ENCODE measurements at regions not wholly inside any gene's neighbourhood (a gene's known extent, or its start where the extent isn't known, plus 50 kb on each side); places are given as distances from the start of the nearest gene placed in this dataset.

- no peak for DNase-seq
These were observed 51.9 kb upstream of the TMEM163 start for GRCh38 chr2:134770702-134771101.

GRCh38 chr2:134771313-134771801 is 52.6 kb upstream of the TMEM163 start:
- no peak for DNase-seq

- no peak for DNase-seq
These were observed 53.8 kb upstream of the TMEM163 start for GRCh38 chr2:134772493-134773169.

- no peak for DNase-seq
These were observed 54.5 kb upstream of the TMEM163 start for GRCh38 chr2:134773335-134773734.

GRCh38 chr2:134773759-134774742 is 55.3 kb upstream of the TMEM163 start:
- no peak for DNase-seq

GRCh38 chr2:134774786-134775641 is 56.2 kb upstream of the TMEM163 start:
- DNase-seq, result peak; percentile 15

GRCh38 chr2:134776836-134777235 is 58.0 kb upstream of the TMEM163 start:
- DNase-seq, result no peak

- DNase-seq, result no peak
These were observed 58.8 kb upstream of the TMEM163 start for GRCh38 chr2:134777593-134777992.

- DNase-seq, result no peak
These were observed 59.6 kb upstream of the TMEM163 start for GRCh38 chr2:134778372-134778771.

GRCh38 chr2:134780972-134781371 is 57.4 kb upstream of the ACMSD start:
- DNase-seq, result no peak

GRCh38 chr2:134782107-134782506 is 56.3 kb upstream of the ACMSD start:
- DNase-seq, result no peak

GRCh38 chr2:134782792-134783191 is 55.6 kb upstream of the ACMSD start:
- peak; percentile 29 for DNase-seq

GRCh38 chr2:134783912-134784311 is 54.5 kb upstream of the ACMSD start:
- DNase-seq, result no peak

GRCh38 chr2:134785659-134786430 is 52.6 kb upstream of the ACMSD start:
- no peak for DNase-seq

GRCh38 chr2:134788417-134788816 is 50.0 kb upstream of the ACMSD start:
- DNase-seq, result no peak
